VCaP (cell line): ENCODE measurements at regions not wholly inside any gene's neighbourhood (a gene's known extent, or its start where the extent isn't known, plus 50 kb on each side); places are given as distances from the start of the nearest gene placed in this dataset.

Experiments used
- H3K27ac ChIP-seq: fragments of 450-650 bp; 2 replicates; pipeline ENCODE4 v1.5.1; 2017
- CTCF ChIP-seq: fragments of 450-650 bp; conservative IDR thresholded peaks from 2 replicates; pipeline ENCODE4 v1.5.1; 2017; ENCODE audit warnings: mild to moderate bottlenecking, moderate library complexity

- H3K27ac ChIP-seq: no peak overlapping the region
- TF ChIP-seq CTCF: no peak
Measured at GRCh38 chr12:68487721-68488309, 122.9 kb upstream of the RAP1B start.

DNA sequence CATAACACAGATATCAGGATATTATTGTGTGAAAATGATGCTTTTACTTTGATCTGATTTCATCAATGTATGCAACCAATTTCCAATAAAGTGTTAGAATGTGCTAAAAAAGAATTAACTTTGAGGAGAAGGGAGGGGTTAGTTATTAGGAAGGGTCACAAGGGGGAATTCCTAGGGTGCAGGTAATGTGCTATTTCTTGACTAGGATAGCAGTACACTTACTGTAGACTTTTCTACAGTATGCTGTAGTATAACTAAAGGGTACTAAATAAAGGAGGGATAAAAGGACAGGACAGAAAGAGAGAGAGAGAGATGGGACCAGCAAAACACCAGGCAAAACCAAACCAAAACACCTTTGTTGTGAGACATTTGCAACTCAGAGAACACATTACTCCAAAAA is 121.4 kb upstream of the RAP1B start:
- no peak overlapping the region for H3K27ac ChIP-seq

DNA sequence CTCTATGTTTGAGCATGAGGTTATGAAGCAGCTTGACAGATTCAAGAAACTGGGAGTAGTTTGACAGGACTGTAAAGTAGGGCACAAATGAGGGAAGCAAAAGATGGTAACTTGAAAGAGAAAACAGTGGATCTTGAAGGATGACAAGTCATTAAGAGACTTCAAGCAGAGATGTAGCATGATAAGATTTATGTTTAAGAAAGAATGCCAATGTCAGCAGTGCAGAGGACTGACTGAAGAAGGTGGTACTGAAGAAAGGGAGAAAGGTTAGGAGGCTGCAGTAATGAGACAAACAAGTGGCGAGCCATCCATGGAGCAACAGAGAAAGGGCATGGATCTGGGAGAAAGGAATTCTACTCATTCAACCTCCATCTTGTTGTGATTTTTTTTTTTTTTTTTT is 120.2 kb upstream of the RAP1B start:
- H3K27ac ChIP-seq: no peak overlapping the region
- TF ChIP-seq CTCF: no peak

More for the DNA sequence above, 121.4 kb upstream of the RAP1B start:
- no peak for TF ChIP-seq CTCF

- no peak overlapping the region for H3K27ac ChIP-seq
- TF ChIP-seq CTCF: no peak
Measured at GRCh38 chr12:68491204-68491960, 119.3 kb upstream of the RAP1B start.

- H3K27ac ChIP-seq: no peak overlapping the region
- TF ChIP-seq CTCF: no peak
Measured at GRCh38 chr12:68495336-68496070, 115.2 kb upstream of the RAP1B start.

DNA sequence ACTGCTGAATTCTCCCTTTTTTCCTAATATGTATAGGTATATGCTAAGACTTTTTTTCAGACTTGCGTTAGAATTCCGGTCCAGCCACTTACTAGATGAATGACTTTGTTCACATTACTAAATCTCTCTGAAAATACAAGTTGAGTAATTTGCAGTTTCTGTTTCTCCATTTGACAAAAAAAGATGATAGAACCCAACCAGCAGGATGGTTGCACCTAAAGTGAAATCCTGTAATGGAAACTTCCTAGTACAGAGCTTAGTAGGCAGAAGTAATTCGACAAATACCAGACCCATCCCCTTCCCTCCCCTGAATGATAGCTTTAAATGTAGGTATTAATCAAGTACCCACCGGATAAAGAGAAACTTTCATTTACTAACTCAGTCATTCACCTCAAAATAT is 113.6 kb upstream of the RAP1B start:
- H3K27ac ChIP-seq: no peak overlapping the region

More for the DNA sequence above, 113.6 kb upstream of the RAP1B start:
- TF ChIP-seq CTCF: no peak
